T-cell (primary cell): ENCODE measurements at regions not wholly inside any gene's neighbourhood (a gene's known extent, or its start where the extent isn't known, plus 50 kb on each side); places are given as distances from the start of the nearest gene placed in this dataset.

Experiments
- ATAC-seq, 4 experiments: fragments of 200-7000 bp in 3 of 4; fragments of 150-1000 bp in 1 of 4; cut with Tn5 transposase; replicated peaks in 1 of 4; 1 replicate in 3 of 4; 2 replicates in 1 of 4; pipeline ENCODE4 v1.10.0; 2021; ENCODE audit warnings: moderate library complexity in 3 of 4, mild to moderate bottlenecking in 2 of 4, moderate number of reproducible peaks in 1 of 4
- CTCF ChIA-PET, 2 donors: fragments of 300-600 bp; sonication (Branson Sonifier 250); formaldehyde crosslinking; loops; one replicate each; lab custom pipeline; 2022; ENCODE audit warnings: antibody characterized with exemption in 2 of 2; lab: Charles Lee
- POLR2A ChIA-PET, 2 donors: fragments of 300-600 bp; sonication (Branson Sonifier 250); formaldehyde crosslinking; loops; one replicate each; lab custom pipeline; 2022; ENCODE audit warnings: antibody characterized with exemption in 2 of 2; lab: Charles Lee
- DNase-seq, 35 experiments: peaks; one replicate each; pipeline versions ENCODE4 v3.0.0 to v3.0.0-alpha.2; 2013 to 2023
- H3K27ac ChIP-seq: one replicate; pipeline ENCODE4 v1.5.1; 2013; ENCODE audit warnings: low read length
- H3K27me3 ChIP-seq, 2 experiments: replicated peaks in 1 of 2; 1 replicate in 1 of 2; 2 replicates in 1 of 2; pipeline versions ENCODE4 v1.6.1 to v1.7.0; 2013; ENCODE audit warnings: low read length in 1 of 2, mixed read lengths in 1 of 2; ENCODE audit not compliant: control insufficient read depth in 2 of 2, insufficient read depth in 2 of 2; ENCODE audit errors: extremely low read depth in 1 of 2
- H3K36me3 ChIP-seq, 2 donors: 1 replicate in 1 of 2; 2 replicates in 1 of 2; pipeline versions ENCODE4 v1.6.1 to v1.7.0; 2013; ENCODE audit warnings: low read length in 1 of 2; ENCODE audit not compliant: control insufficient read depth in 2 of 2, insufficient read depth in 1 of 2; ENCODE audit errors: extremely low read depth in 1 of 2
- H3K4me1 ChIP-seq, 2 experiments: 1 replicate in 1 of 2; 2 replicates in 1 of 2; pipeline versions ENCODE4 v1.6.1 to v1.7.0; 2013; ENCODE audit warnings: low read length in 2 of 2, mixed read lengths in 1 of 2; ENCODE audit not compliant: insufficient read depth in 2 of 2, control insufficient read depth in 1 of 2; ENCODE audit errors: extremely low read depth in 1 of 2
- H3K4me3 ChIP-seq, 2 donors: 1 replicate in 1 of 2; 2 replicates in 1 of 2; pipeline versions ENCODE4 v1.5.1 to v1.7.0; 2013; ENCODE audit warnings: mild to moderate bottlenecking in 2 of 2, low read length in 1 of 2, moderate library complexity in 1 of 2; ENCODE audit not compliant: control insufficient read depth in 1 of 2; ENCODE audit errors: extremely low read depth in 1 of 2
- H3K9me3 ChIP-seq: 2 replicates; pipeline ENCODE4 v1.7.0; 2013
- H3K27ac Mint-ChIP-seq, 2 donors: one replicate each; pipeline ENCODE4 v1.8.0; 2020 to 2021; ENCODE audit warnings: mild to moderate bottlenecking in 2 of 2, mixed read lengths in 2 of 2
- H3K27me3 Mint-ChIP-seq, 2 donors: one replicate each; pipeline ENCODE4 v1.8.0; 2021 to 2022; ENCODE audit warnings: mixed read lengths in 2 of 2
- H3K36me3 Mint-ChIP-seq: one replicate; pipeline ENCODE4 v1.8.0; 2021; ENCODE audit warnings: mixed read lengths
- H3K4me1 Mint-ChIP-seq, 3 donors: one replicate each; pipeline ENCODE4 v1.8.0; 2020 to 2022; ENCODE audit warnings: mixed read lengths in 3 of 3, mild to moderate bottlenecking in 1 of 3
- H3K4me3 Mint-ChIP-seq, 3 donors: one replicate each; pipeline ENCODE4 v1.8.0; 2020 to 2022; ENCODE audit warnings: mild to moderate bottlenecking in 3 of 3, mixed read lengths in 3 of 3, moderate library complexity in 3 of 3
- H3K9me3 Mint-ChIP-seq, 3 donors: one replicate each; pipeline ENCODE4 v1.8.0; 2020 to 2022; ENCODE audit warnings: mixed read lengths in 3 of 3
- WGBS: methylation state at CpG from one replicate; pipeline ENCODE4 v1.1.5; 2013; ENCODE audit warnings: missing lambda C conversion rate; ENCODE audit not compliant: insufficient coverage; 5-methylcytosine and 5-hydroxymethylcytosine counted together

- H3K4me3 Mint-ChIP-seq: no peak overlapping the region
- Histone ChIP-seq H3K27me3 (no peaks in the 10 kb centered on the region), H3K27ac (no peak overlapping the region), H3K36me3 (no peaks in the 10 kb centered on the region), H3K4me3 (no peak overlapping the region), H3K4me1 (no peaks in the 10 kb centered on the region), H3K9me3 (no peaks in the 10 kb centered on the region)
- WGBS: no CpG with 5 or more reads among the region's 4 CpGs
- H3K9me3 Mint-ChIP-seq: peaks cover 8 to 12% (median 8%) of the 10 kb centered on the region in 3 donors
- H3K27me3 Mint-ChIP-seq: no peaks in the 10 kb centered on the region
- H3K4me1 Mint-ChIP-seq: peaks cover 0 to under 1% (median under 1%) of the 10 kb centered on the region in 3 donors
- ChIA-PET CTCF (interaction anchor here in 1 of 2 donors (0.6 kb wide), 1 partner anchor 114 kb away, joined by 3 read pairs; no protein-coding TSS in a partner anchor), POLR2A (no interaction called here)
- DNase-seq: no peak
- no peak overlapping the region for H3K27ac Mint-ChIP-seq
- H3K36me3 Mint-ChIP-seq: peaks cover 5% of the 10 kb centered on the region
- ATAC-seq: no peak
Measured at GRCh38 chr2:11915650-11916049, 169.2 kb downstream of the LPIN1 start.

DNA sequence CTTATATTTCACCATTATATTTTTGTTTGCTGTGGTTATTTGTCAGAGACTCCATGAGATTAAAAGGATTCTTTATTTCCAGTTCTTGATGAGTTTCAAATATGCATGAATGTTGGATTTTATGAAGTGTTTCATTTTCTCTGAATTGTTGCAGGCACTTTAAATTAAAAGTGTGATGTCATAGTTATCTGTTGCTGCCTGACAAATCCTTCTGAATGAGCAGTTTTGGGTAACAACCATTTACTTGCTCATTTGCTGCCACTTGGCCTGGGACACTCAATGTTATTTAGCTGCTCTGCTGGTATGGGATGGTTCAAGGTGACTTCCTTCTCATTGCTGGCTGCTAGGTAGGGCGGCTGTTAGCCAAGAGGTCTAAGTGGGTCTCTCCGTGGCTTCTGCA is 173.5 kb downstream of the LPIN1 start:
- no peak for ATAC-seq
- Mint-ChIP-seq H3K27ac (no peak overlapping the region), H3K36me3 (no peaks in the 10 kb centered on the region), H3K27me3 (no peaks in the 10 kb centered on the region), H3K4me3 (no peak overlapping the region), H3K9me3 (no peaks in the 10 kb centered on the region), H3K4me1 (peaks cover 5 to 6% (median 6%) of the 10 kb centered on the region in 3 donors)
- no peaks in the 10 kb centered on the region for H3K9me3 ChIP-seq
- H3K36me3 ChIP-seq: no peaks in the 10 kb centered on the region
- H3K4me1 ChIP-seq: no peaks in the 10 kb centered on the region
- no peak overlapping the region for H3K27ac ChIP-seq
- POLR2A ChIA-PET: no interaction called here
- CTCF ChIA-PET: no interaction called here
- DNase-seq: no peak
- WGBS: 100% methylated on average over 2 of the region's 2 CpGs
- H3K27me3 ChIP-seq: peaks cover 0 to 5% of the 10 kb centered on the region in 2 experiments
- no peak overlapping the region for H3K4me3 ChIP-seq

DNA sequence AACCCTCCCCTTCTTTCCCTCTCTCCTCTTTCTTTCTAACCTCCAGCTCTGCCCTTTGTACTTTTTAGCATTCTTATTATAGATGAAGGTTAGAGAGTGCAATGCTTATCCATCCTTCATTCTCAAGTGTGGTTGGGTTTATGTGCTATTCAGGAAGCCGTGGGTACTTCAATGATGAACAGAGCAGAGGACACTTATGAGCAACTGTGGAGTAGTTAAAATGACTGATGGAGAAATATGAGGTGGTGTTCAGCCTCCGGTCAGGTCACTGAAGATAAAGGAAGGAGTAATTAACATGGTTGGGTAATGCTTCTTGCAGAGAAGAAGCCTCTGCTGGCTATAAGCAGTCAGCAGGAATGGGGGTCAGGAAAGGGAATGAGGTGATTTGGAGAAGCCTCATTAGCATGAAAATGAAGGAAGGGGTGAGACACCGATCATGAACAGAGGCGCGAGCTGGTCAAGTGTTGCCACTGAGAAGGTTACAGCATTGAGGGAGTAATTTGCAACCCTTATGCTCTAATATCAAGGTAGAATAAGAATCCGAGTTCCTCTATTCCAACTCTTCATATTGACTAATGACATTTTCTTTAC is 174.7 kb downstream of the LPIN1 start:
- Mint-ChIP-seq H3K4me1 (peaks cover 5 to 6% (median 6%) of the 10 kb centered on the region in 3 donors), H3K27ac (no peak overlapping the region), H3K27me3 (peaks cover 0 to 3% of the 10 kb centered on the region in 2 donors), H3K36me3 (no peaks in the 10 kb centered on the region), H3K9me3 (no peaks in the 10 kb centered on the region), H3K4me3 (no peak overlapping the region)
- ChIA-PET CTCF (no interaction called here), POLR2A (interaction anchor here in 1 of 2 donors (0.7 kb wide), 1 partner anchor 24 kb away, joined by 8 read pairs; no protein-coding TSS in a partner anchor)
- H3K9me3 ChIP-seq: no peaks in the 10 kb centered on the region
- ATAC-seq (no peak), DNase-seq (no peak)
- H3K27ac ChIP-seq: no peak overlapping the region
- H3K4me1 ChIP-seq: no peaks in the 10 kb centered on the region
- no peak overlapping the region for H3K4me3 ChIP-seq
- no peaks in the 10 kb centered on the region for H3K36me3 ChIP-seq
- peaks cover 0 to 5% of the 10 kb centered on the region in 2 experiments for H3K27me3 ChIP-seq
- 91% methylated on average over 1 of the region's 6 CpGs for WGBS

GRCh38 chr2:11922294-11922693 is 175.9 kb downstream of the LPIN1 start:
- Histone ChIP-seq H3K4me3 (no peak overlapping the region), H3K27me3 (peaks cover 0 to 9% of the 10 kb centered on the region in 2 experiments), H3K36me3 (no peaks in the 10 kb centered on the region), H3K4me1 (no peaks in the 10 kb centered on the region), H3K27ac (no peak overlapping the region), H3K9me3 (no peaks in the 10 kb centered on the region)
- CTCF ChIA-PET: interaction anchor here in 1 of 2 donors (0.5 kb wide), 1 partner anchor 587 kb away, joined by 3 read pairs; no protein-coding TSS in a partner anchor
- H3K36me3 Mint-ChIP-seq: no peaks in the 10 kb centered on the region
- no peak overlapping the region for H3K4me3 Mint-ChIP-seq
- no peak for DNase-seq
- peaks cover 0 to 3% of the 10 kb centered on the region in 2 donors for H3K27me3 Mint-ChIP-seq
- H3K27ac Mint-ChIP-seq: no peak overlapping the region
- no peak for ATAC-seq
- WGBS: 79% methylated on average over 3 of the region's 4 CpGs
- H3K4me1 Mint-ChIP-seq: peaks cover 5 to 6% (median 6%) of the 10 kb centered on the region in 3 donors
- H3K9me3 Mint-ChIP-seq: no peaks in the 10 kb centered on the region
- POLR2A ChIA-PET: no interaction called here

- ATAC-seq: no peak
- H3K4me3 ChIP-seq: no peak overlapping the region
- no peaks in the 10 kb centered on the region for H3K9me3 ChIP-seq
- no peaks in the 10 kb centered on the region for H3K36me3 ChIP-seq
- Mint-ChIP-seq H3K4me1 (peaks cover 5 to 6% (median 6%) of the 10 kb centered on the region in 3 donors), H3K9me3 (no peaks in the 10 kb centered on the region), H3K4me3 (no peak overlapping the region), H3K27me3 (peaks cover 0 to 3% of the 10 kb centered on the region in 2 donors), H3K36me3 (no peaks in the 10 kb centered on the region), H3K27ac (no peak overlapping the region)
- ChIA-PET POLR2A (no interaction called here), CTCF (no interaction called here)
- no peaks in the 10 kb centered on the region for H3K4me1 ChIP-seq
- no peak for DNase-seq
- WGBS: 100% methylated on average over 2 of the region's 5 CpGs
- no peak overlapping the region for H3K27ac ChIP-seq
- H3K27me3 ChIP-seq: peaks cover 0 to 9% of the 10 kb centered on the region in 2 experiments
Measured at GRCh38 chr2:11923935-11924334, 177.5 kb downstream of the LPIN1 start.

DNA sequence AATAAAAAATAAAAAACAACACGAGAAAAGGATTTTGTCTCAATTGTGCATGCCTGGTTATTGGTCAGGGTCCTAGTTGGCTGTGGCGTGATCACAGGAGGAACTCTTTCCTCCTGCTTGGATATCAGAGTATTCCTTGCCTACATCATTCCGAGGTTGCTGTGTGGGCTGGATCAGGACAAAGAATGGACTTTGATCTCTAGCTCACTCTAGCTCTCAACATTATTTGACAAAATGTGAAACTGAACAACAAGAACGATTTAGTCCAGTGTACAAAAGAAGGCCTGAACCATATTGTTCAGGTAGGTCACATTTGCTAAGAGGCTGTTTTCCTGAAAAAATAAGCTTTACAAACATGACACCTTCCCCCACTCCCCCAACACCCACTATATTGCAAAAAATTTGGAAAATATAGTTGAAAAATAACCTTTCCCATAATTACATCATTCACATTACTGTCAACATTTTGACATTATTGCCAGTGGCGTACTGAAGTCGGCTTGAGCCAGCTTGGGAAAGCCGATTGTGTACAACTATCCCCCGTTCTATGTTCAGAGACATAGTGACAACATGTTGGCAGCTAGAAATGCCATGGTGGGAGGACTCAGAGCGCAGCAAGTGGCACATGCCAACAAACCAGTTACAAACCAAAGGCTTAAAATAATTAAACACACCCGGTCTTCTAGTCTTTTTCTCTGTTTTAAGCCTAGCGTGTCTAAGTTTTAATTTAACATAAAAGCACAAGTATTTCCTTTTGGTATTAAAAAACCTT is 179.0 kb downstream of the LPIN1 start:
- H3K36me3 ChIP-seq: no peaks in the 10 kb centered on the region
- Mint-ChIP-seq H3K9me3 (no peaks in the 10 kb centered on the region), H3K27ac (no peak overlapping the region), H3K36me3 (no peaks in the 10 kb centered on the region), H3K4me3 (no peak overlapping the region), H3K4me1 (peaks cover 6 to 11% (median 10%) of the 10 kb centered on the region in 3 donors), H3K27me3 (peaks cover 0 to 3% of the 10 kb centered on the region in 2 donors)
- peaks cover 0 to 10% of the 10 kb centered on the region in 2 experiments for H3K27me3 ChIP-seq
- POLR2A ChIA-PET: no interaction called here
- CTCF ChIA-PET: interaction anchor here (0.6 to 1.3 kb wide), 2 partner anchors 53 to 153 kb away, joined by 3 to 6 read pairs; no protein-coding TSS in a partner anchor
- H3K4me1 ChIP-seq: peaks cover 0 to 2% of the 10 kb centered on the region in 2 experiments
- no peaks in the 10 kb centered on the region for H3K9me3 ChIP-seq
- H3K27ac ChIP-seq: no peak overlapping the region
- H3K4me3 ChIP-seq: no peak overlapping the region
- ATAC-seq: no peak
- WGBS: 100% methylated on average over 1 of the region's 11 CpGs
- no peak for DNase-seq
